Esophagus muscularis mucosa (tissue), 4 donors: ENCODE measurements at regions not wholly inside any gene's neighbourhood (a gene's known extent, or its start where the extent isn't known, plus 50 kb on each side); places are given as distances from the start of the nearest gene placed in this dataset.

Experiments used
- EP300 ChIP-seq: sonication (generic); formaldehyde crosslinking; IDR thresholded peaks from one replicate; pipeline ENCODE4 v1.6.1; 2017; ENCODE audit warnings: antibody characterized with exemption
- POLR2A ChIP-seq: fragments of 450-650 bp; IDR thresholded peaks from one replicate; pipeline ENCODE4 v1.6.1; 2017; ENCODE audit warnings: antibody characterized with exemption, moderate library complexity, mild to moderate bottlenecking, low read depth
- TF ChIP-seq, protein P1 (sequence below), 3 experiments: fragments of 200-600 bp in 2 of 3; fragments of 450-650 bp in 1 of 3; sonication (generic) in 2 of 3; IDR thresholded peaks; one replicate each; pipeline ENCODE4 v1.5.1; 2017 to 2019; ENCODE audit warnings: antibody characterized with exemption in 3 of 3, mild to moderate bottlenecking in 2 of 3, moderate library complexity in 1 of 3

- TF ChIP-seq POLR2A (no peak), EP300 (no peak)
- TF ChIP-seq, protein P1, sequence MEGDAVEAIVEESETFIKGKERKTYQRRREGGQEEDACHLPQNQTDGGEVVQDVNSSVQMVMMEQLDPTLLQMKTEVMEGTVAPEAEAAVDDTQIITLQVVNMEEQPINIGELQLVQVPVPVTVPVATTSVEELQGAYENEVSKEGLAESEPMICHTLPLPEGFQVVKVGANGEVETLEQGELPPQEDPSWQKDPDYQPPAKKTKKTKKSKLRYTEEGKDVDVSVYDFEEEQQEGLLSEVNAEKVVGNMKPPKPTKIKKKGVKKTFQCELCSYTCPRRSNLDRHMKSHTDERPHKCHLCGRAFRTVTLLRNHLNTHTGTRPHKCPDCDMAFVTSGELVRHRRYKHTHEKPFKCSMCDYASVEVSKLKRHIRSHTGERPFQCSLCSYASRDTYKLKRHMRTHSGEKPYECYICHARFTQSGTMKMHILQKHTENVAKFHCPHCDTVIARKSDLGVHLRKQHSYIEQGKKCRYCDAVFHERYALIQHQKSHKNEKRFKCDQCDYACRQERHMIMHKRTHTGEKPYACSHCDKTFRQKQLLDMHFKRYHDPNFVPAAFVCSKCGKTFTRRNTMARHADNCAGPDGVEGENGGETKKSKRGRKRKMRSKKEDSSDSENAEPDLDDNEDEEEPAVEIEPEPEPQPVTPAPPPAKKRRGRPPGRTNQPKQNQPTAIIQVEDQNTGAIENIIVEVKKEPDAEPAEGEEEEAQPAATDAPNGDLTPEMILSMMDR (IDR thresholded peaks at IDR 0.05): no peak
Measured at GRCh38 chr7:155917836-155918430, 105.7 kb upstream of the SHH start.
